ENCODE measurements at regions not wholly inside any gene's neighbourhood (a gene's known extent, or its start where the extent isn't known, plus 50 kb on each side); places are given as distances from the start of the nearest gene placed in this dataset.

DNA sequence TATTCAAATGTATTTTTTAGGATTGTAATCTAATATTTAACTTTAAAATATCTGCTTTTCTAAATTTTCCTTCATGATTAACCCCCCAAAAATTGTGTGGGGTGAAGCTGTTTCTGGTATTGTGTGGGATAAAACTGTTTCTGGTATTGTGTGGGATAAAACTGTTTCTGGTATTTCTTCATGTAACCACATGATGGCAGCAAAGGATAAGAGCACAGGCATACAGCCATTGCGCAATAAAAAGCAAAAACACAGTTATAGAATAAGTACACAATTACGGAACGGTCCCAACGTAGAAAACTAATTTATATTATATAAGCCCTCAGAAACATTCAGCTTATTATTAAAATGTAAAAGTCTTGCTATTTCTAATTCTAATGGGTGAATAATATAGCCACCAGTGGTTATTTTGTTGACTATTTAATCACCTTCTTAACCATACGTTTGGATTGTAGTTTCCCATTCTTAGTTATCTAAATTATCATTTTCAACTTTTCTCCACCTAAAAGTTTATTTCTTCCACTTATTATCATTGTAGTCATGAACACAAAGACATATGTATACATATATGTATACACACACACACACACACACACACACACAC is 333.9 kb upstream of the FSTL5 start:
- Histone ChIP-seq H4K20me1 (ENCODE audit: low read length) (no peaks in the 10 kb centered on the region), H2AFZ (ENCODE audit: low read length) (no peak overlapping the region), H3K27ac (ENCODE audit: low read length) (no peak overlapping the region), H3K9ac (ENCODE audit: low read length) (no peak overlapping the region), H3K4me1 (ENCODE audit: insufficient read depth, low read length) (no peaks in the 10 kb centered on the region), H3K27me3 (ENCODE audit: low read length) (no peaks in the 10 kb centered on the region), H3F3A (ENCODE audit: low read length, unreplicated experiment) (no peaks in the 10 kb centered on the region), H3K4me2 (ENCODE audit: low read length) (peak overlapping the region; percentile 8; the same call in 1 of the 2 replicates), H3K4me3 (ENCODE audit: low read length) (no peak overlapping the region), H3K9me3 (ENCODE audit: low read length) (no peaks in the 10 kb centered on the region), H3K36me3 (ENCODE audit: low read depth, low read length) (no peaks in the 10 kb centered on the region), H3K9me2 (replicated peaks; ENCODE audit: low read length) (no peaks in the 10 kb centered on the region), H3K79me2 (ENCODE audit: low read length) (no peaks in the 10 kb centered on the region)
- CTCF ChIA-PET = no interaction called here
- TF ChIP-seq EZH2 (IDR thresholded peaks at IDR 0.05; ENCODE audit: low read length, unreplicated experiment) = no peak
- TF ChIP-seq, protein P1, sequence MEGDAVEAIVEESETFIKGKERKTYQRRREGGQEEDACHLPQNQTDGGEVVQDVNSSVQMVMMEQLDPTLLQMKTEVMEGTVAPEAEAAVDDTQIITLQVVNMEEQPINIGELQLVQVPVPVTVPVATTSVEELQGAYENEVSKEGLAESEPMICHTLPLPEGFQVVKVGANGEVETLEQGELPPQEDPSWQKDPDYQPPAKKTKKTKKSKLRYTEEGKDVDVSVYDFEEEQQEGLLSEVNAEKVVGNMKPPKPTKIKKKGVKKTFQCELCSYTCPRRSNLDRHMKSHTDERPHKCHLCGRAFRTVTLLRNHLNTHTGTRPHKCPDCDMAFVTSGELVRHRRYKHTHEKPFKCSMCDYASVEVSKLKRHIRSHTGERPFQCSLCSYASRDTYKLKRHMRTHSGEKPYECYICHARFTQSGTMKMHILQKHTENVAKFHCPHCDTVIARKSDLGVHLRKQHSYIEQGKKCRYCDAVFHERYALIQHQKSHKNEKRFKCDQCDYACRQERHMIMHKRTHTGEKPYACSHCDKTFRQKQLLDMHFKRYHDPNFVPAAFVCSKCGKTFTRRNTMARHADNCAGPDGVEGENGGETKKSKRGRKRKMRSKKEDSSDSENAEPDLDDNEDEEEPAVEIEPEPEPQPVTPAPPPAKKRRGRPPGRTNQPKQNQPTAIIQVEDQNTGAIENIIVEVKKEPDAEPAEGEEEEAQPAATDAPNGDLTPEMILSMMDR (conservative IDR thresholded peaks at IDR 0.05; ENCODE audit: low read depth, low read length) = peak; percentile 72
- POLR2A ChIA-PET (ENCODE audit: unreplicated experiment) = no interaction called here
- ATAC-seq = peak; percentile 38
- DNase-seq = peak; percentile 42
- BruUV-seq (replicated peaks) = no TSS peak
- intact Hi-C loops (cut with micrococcal nuclease) = loop anchor here (1.0 to 5.0 kb wide), 5 partner anchors 148 to 1050 kb away; partner anchors contain the start of gene NPY1R

DNA sequence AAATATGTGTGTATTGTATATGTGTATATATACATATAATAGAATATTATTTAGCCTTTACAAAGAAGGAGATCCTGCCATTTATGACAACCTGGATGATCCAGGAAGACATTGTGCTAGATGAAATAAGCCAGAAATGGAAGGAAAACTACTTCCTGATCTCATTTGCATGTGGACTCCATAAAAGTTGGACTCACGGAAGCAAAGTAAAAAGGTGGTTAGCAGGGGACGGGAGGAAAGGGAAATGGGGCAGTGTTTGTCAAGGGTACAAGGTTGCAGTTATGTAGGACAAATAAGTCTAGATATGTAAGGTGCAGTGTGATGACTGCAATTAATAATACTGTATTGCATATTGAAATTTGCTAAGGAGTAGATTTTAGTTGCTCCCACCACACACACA is 331.1 kb upstream of the FSTL5 start:
- H4K20me1 ChIP-seq (ENCODE audit: low read length) = no peaks in the 10 kb centered on the region
- no peaks in the 10 kb centered on the region for H3K4me1 ChIP-seq (ENCODE audit: insufficient read depth, low read length)
- no peak overlapping the region for H3K4me3 ChIP-seq (ENCODE audit: low read length)
- intact Hi-C loops (cut with micrococcal nuclease) = loop anchor here (5.0 kb wide), 1 partner anchor 1052 kb away; no protein-coding TSS in a partner anchor
- no peak overlapping the region for H3K27ac ChIP-seq (ENCODE audit: low read length)
- H3K9ac ChIP-seq (ENCODE audit: low read length) = no peak overlapping the region
- ATAC-seq = no peak
- POLR2A ChIA-PET (ENCODE audit: unreplicated experiment) = no interaction called here
- H3K27me3 ChIP-seq (ENCODE audit: low read length) = no peaks in the 10 kb centered on the region
- no peaks in the 10 kb centered on the region for H3K9me3 ChIP-seq (ENCODE audit: low read length)
- no peaks in the 10 kb centered on the region for H3K79me2 ChIP-seq (ENCODE audit: low read length)
- no peak overlapping the region for H3K4me2 ChIP-seq (ENCODE audit: low read length)
- H3K36me3 ChIP-seq (ENCODE audit: low read depth, low read length) = no peaks in the 10 kb centered on the region
- H3K9me2 ChIP-seq (replicated peaks; ENCODE audit: low read length) = no peaks in the 10 kb centered on the region
- DNase-seq = no peak
- no peaks in the 10 kb centered on the region for H3F3A ChIP-seq (ENCODE audit: low read length, unreplicated experiment)
- no TSS peak for BruUV-seq (replicated peaks)
- CTCF ChIA-PET = no interaction called here
- no peak overlapping the region for H2AFZ ChIP-seq (ENCODE audit: low read length)
- no peak for TF ChIP-seq EZH2 (IDR thresholded peaks at IDR 0.05; ENCODE audit: low read length, unreplicated experiment)
- no peak for TF ChIP-seq EZH2phosphoT487 (IDR thresholded peaks at IDR 0.05; ENCODE audit: borderline replicate concordance, low read length)
- TF ChIP-seq, protein P1 (conservative IDR thresholded peaks at IDR 0.05; ENCODE audit: low read depth, low read length) = no peak

DNA sequence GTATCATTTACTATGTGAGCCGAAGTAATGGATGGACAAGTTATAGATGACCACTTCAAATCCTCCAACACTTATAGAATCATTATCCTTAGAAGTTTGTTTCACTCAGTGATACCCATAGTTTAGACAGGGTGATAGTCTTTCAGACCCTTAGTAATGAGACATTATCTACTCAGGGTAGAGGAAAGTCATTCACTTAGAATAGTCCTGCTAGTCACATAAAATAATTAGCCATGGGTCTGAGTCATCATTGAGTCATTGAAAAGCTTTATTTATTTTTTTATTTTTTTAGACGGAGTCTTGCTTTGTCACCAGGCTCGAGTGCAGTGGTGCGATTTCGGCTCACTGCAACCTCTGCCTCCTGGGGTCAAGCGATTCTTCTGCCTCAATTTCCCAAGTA is 321.7 kb upstream of the FSTL5 start:
- intact Hi-C loops (cut with micrococcal nuclease) = no loop called here
- Histone ChIP-seq H3K79me2 (ENCODE audit: low read length) (no peaks in the 10 kb centered on the region), H3K4me1 (ENCODE audit: insufficient read depth, low read length) (peaks cover 6% of the 10 kb centered on the region; the same call in 1 of the 2 replicates), H3K4me2 (ENCODE audit: low read length) (no peak overlapping the region), H3K4me3 (ENCODE audit: low read length) (no peak overlapping the region), H3K27me3 (ENCODE audit: low read length) (no peaks in the 10 kb centered on the region), H3F3A (ENCODE audit: low read length, unreplicated experiment) (no peaks in the 10 kb centered on the region), H3K9me2 (replicated peaks; ENCODE audit: low read length) (no peaks in the 10 kb centered on the region), H3K9ac (ENCODE audit: low read length) (no peak overlapping the region), H3K36me3 (ENCODE audit: low read depth, low read length) (no peaks in the 10 kb centered on the region), H3K27ac (ENCODE audit: low read length) (no peak overlapping the region), H3K9me3 (ENCODE audit: low read length) (no peaks in the 10 kb centered on the region), H2AFZ (ENCODE audit: low read length) (no peak overlapping the region), H4K20me1 (ENCODE audit: low read length) (no peaks in the 10 kb centered on the region)
- ChIA-PET CTCF (no interaction called here), POLR2A (ENCODE audit: unreplicated experiment) (no interaction called here)
- BruUV-seq (replicated peaks) = no TSS peak
- DNase-seq = peak; percentile 51
- TF ChIP-seq EZH2 (IDR thresholded peaks at IDR 0.05; ENCODE audit: low read length, unreplicated experiment) = no peak
- TF ChIP-seq, protein P1 (conservative IDR thresholded peaks at IDR 0.05; ENCODE audit: low read depth, low read length) = no peak
- TF ChIP-seq EZH2phosphoT487 (IDR thresholded peaks at IDR 0.05; ENCODE audit: borderline replicate concordance, low read length) = no peak
- ATAC-seq = peak; percentile 80

All from PC-3 (cell line).